Body of pancreas (tissue), 4 donors: ENCODE measurements at regions not wholly inside any gene's neighbourhood (a gene's known extent, or its start where the extent isn't known, plus 50 kb on each side); places are given as distances from the start of the nearest gene placed in this dataset.

Source experiments
- ATAC-seq: fragments of 150-250 bp; one replicate; pipeline ENCODE4 v1.9.1; 2016
- DNase-seq, 4 donors: peaks; one replicate each; pipeline ENCODE4 v3.0.0-alpha.2; 2019
- H3K27ac ChIP-seq, 4 donors: fragments of 200-600 bp; sonication (generic); 1 replicate in 3 of 4; 2 replicates in 1 of 4; pipeline versions ENCODE4 v1.5.1 to v1.6.1; 2016 to 2019; ENCODE audit warnings: mild to moderate bottlenecking in 1 of 4, mixed read lengths in 1 of 4, moderate library complexity in 1 of 4
- H3K27me3 ChIP-seq, 2 donors: fragments of 200-600 bp; sonication (generic); one replicate each; pipeline ENCODE4 v1.6.0; 2016; ENCODE audit warnings: mild to moderate bottlenecking in 1 of 2
- H3K36me3 ChIP-seq, 2 donors: fragments of 200-600 bp; sonication (generic); replicated peaks in 1 of 2; 2 replicates each; pipeline ENCODE4 v1.5.1; 2016; ENCODE audit warnings: low read depth in 2 of 2; ENCODE audit not compliant: insufficient read depth in 1 of 2
- H3K4me1 ChIP-seq: fragments of 200-600 bp; sonication (generic); one replicate; pipeline ENCODE4 v1.6.0; 2016
- H3K4me3 ChIP-seq, 2 donors: fragments of 200-600 bp; sonication (generic); 1 replicate in 1 of 2; 2 replicates in 1 of 2; pipeline ENCODE4 v1.5.1; 2016 to 2019
- H3K9me3 ChIP-seq, 3 donors: fragments of 200-600 bp; sonication (generic); 1 replicate in 2 of 3; 2 replicates in 1 of 3; pipeline ENCODE4 v1.5.1; 2016
- CTCF ChIP-seq, 7 experiments: fragments of 450-650 bp in 4 of 7; fragments of 200-600 bp in 3 of 7; sonication (generic) in 3 of 7; IDR thresholded peaks; one replicate each; pipeline ENCODE4 v1.5.1; 2016 to 2019; ENCODE audit warnings: antibody characterized with exemption in 7 of 7
- POLR2A ChIP-seq, 3 donors: fragments of 450-650 bp; IDR thresholded peaks; one replicate each; pipeline ENCODE4 v1.6.1; 2016; ENCODE audit warnings: antibody characterized with exemption in 3 of 3, mild to moderate bottlenecking in 2 of 3
- WGBS, 2 donors: methylation state at CpG; one replicate each; pipeline ENCODE4 v1.1.5; 2017; 5-methylcytosine and 5-hydroxymethylcytosine counted together
- intact Hi-C: fragments of 100-400 bp; cut with DNase I; formaldehyde crosslinking; loops from one replicate; pipeline ENCODE4 v1.15.1; 2023

GRCh38 chr3:176428552-176428951 lies 768.7 kb downstream of the TBL1XR1 start:
- WGBS, 2 donors: 41 to 46% methylated on average over 4 of the region's 4 CpGs
- Histone ChIP-seq H3K4me1 (no peaks in the 10 kb centered on the region), H3K36me3 (no peaks in the 10 kb centered on the region), H3K4me3 (no peak overlapping the region), H3K27ac (no peak overlapping the region), H3K9me3 (no peaks in the 10 kb centered on the region), H3K27me3 (no peaks in the 10 kb centered on the region)
- DNase-seq: no peak
- intact Hi-C loops: no loop called here
- no peak for TF ChIP-seq POLR2A (IDR thresholded peaks at IDR 0.05)
- TF ChIP-seq CTCF (IDR thresholded peaks at IDR 0.05): no peak
- ATAC-seq: no peak

GRCh38 chr3:176426371-176426770 lies 770.9 kb downstream of the TBL1XR1 start:
- no peaks in the 10 kb centered on the region for H3K36me3 ChIP-seq
- H3K4me3 ChIP-seq: no peak overlapping the region
- H3K9me3 ChIP-seq: no peaks in the 10 kb centered on the region
- H3K27ac ChIP-seq: no peak overlapping the region
- no peaks in the 10 kb centered on the region for H3K27me3 ChIP-seq
- TF ChIP-seq POLR2A (IDR thresholded peaks at IDR 0.05): no peak
- no peak for TF ChIP-seq CTCF (IDR thresholded peaks at IDR 0.05)
- intact Hi-C loops: no loop called here
- no peaks in the 10 kb centered on the region for H3K4me1 ChIP-seq
- no peak for ATAC-seq
- no peak for DNase-seq

GRCh38 chr3:176416870-176417269 lies 780.4 kb downstream of the TBL1XR1 start:
- Histone ChIP-seq H3K27ac (no peak overlapping the region), H3K36me3 (no peaks in the 10 kb centered on the region), H3K4me3 (no peak overlapping the region), H3K27me3 (no peaks in the 10 kb centered on the region), H3K9me3 (no peaks in the 10 kb centered on the region), H3K4me1 (no peaks in the 10 kb centered on the region)
- DNase-seq: no peak
- WGBS, 2 donors: 45 to 72% methylated on average over 3 of the region's 3 CpGs
- intact Hi-C loops: no loop called here
- ATAC-seq: no peak
- no peak for TF ChIP-seq POLR2A (IDR thresholded peaks at IDR 0.05)
- no peak for TF ChIP-seq CTCF (IDR thresholded peaks at IDR 0.05)

GRCh38 chr3:176415661-176416295 lies 781.5 kb downstream of the TBL1XR1 start:
- H3K36me3 ChIP-seq: no peaks in the 10 kb centered on the region
- H3K27ac ChIP-seq: no peak overlapping the region
- H3K4me1 ChIP-seq: no peaks in the 10 kb centered on the region
- 31 to 45% methylated on average over 4 of the region's 4 CpGs for WGBS, 2 donors
- no peaks in the 10 kb centered on the region for H3K9me3 ChIP-seq
- ATAC-seq (no peak), DNase-seq (no peak)
- no peaks in the 10 kb centered on the region for H3K27me3 ChIP-seq
- intact Hi-C loops: no loop called here
- no peak for TF ChIP-seq POLR2A (IDR thresholded peaks at IDR 0.05)
- no peak for TF ChIP-seq CTCF (IDR thresholded peaks at IDR 0.05)
- no peak overlapping the region for H3K4me3 ChIP-seq

GRCh38 chr3:176412771-176413170 lies 784.5 kb downstream of the TBL1XR1 start:
- no peaks in the 10 kb centered on the region for H3K27me3 ChIP-seq
- H3K36me3 ChIP-seq: no peaks in the 10 kb centered on the region
- TF ChIP-seq CTCF (IDR thresholded peaks at IDR 0.05) (no peak), POLR2A (IDR thresholded peaks at IDR 0.05) (no peak)
- H3K4me3 ChIP-seq: no peak overlapping the region
- H3K9me3 ChIP-seq: no peaks in the 10 kb centered on the region
- H3K27ac ChIP-seq: no peak overlapping the region
- H3K4me1 ChIP-seq: no peaks in the 10 kb centered on the region
- no peak for DNase-seq
- WGBS, 2 donors: 85 to 88% methylated on average over 3 of the region's 3 CpGs
- no peak for ATAC-seq
- intact Hi-C loops: no loop called here
